Body of pancreas (tissue), 4 donors: ENCODE measurements at regions not wholly inside any gene's neighbourhood (a gene's known extent, or its start where the extent isn't known, plus 50 kb on each side); places are given as distances from the start of the nearest gene placed in this dataset.

Experiments
- CTCF ChIP-seq, 7 experiments: fragments of 450-650 bp in 4 of 7; fragments of 200-600 bp in 3 of 7; sonication (generic) in 3 of 7; IDR thresholded peaks; one replicate each; pipeline ENCODE4 v1.5.1; 2016 to 2019; ENCODE audit warnings: antibody characterized with exemption in 7 of 7
- POLR2A ChIP-seq, 3 donors: fragments of 450-650 bp; IDR thresholded peaks; one replicate each; pipeline ENCODE4 v1.6.1; 2016; ENCODE audit warnings: antibody characterized with exemption in 3 of 3, mild to moderate bottlenecking in 2 of 3

- TF ChIP-seq POLR2A (IDR thresholded peaks at IDR 0.05) (no peak), CTCF (IDR thresholded peaks at IDR 0.05) (no peak)
Measured at GRCh38 chr2:22878121-22878520, 506.9 kb upstream of the KLHL29 start.
